ENCODE measurements at regions not wholly inside any gene's neighbourhood (a gene's known extent, or its start where the extent isn't known, plus 50 kb on each side); places are given as distances from the start of the nearest gene placed in this dataset.

DNA sequence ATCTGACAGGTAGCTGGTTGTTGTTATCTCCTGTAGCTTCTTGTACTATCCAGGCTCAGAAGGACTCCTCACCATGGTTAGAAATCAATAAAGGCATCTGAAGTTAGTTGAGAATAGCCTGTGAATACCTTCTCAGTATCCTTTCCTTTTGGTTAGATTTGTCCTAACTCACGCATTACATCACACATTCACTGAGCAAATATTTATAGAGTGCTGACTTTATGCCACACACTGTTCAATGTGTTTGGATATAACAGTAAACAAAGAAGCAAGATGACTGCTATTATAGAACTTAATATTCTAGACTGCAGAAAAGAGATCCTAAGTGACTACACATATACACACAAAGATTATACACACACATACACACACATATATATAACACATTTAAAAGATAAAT is 889.9 kb upstream of the CHAC2 start:
- intact Hi-C loops (cut with micrococcal nuclease): no loop called here

- intact Hi-C loops (cut with micrococcal nuclease): no loop called here
These were observed 893.0 kb upstream of the CHAC2 start for GRCh38 chr2:52874466-52875106.

- intact Hi-C loops (cut with micrococcal nuclease): no loop called here
These were observed 904.8 kb upstream of the CHAC2 start for GRCh38 chr2:52862801-52863200.

DNA sequence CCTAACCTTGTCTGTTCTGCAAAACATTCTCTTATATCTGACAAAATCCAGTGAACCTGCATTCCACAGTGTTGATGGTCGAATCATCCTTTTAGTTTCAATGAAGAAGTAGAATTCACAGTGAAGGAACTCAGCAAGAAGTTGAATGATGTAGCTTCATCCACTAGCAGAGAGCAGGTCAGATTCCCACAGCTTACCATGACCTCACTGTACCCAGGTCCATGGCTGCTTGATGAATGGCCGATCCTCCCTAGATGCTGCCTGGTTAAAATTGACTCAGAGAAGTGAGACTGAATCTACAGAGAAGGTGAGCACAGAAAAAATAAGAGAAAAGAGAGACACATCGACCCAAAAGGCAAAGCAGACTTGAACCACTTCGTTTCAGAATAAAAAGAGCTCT is 906.0 kb upstream of the CHAC2 start:
- intact Hi-C loops (cut with micrococcal nuclease): no loop called here

DNA sequence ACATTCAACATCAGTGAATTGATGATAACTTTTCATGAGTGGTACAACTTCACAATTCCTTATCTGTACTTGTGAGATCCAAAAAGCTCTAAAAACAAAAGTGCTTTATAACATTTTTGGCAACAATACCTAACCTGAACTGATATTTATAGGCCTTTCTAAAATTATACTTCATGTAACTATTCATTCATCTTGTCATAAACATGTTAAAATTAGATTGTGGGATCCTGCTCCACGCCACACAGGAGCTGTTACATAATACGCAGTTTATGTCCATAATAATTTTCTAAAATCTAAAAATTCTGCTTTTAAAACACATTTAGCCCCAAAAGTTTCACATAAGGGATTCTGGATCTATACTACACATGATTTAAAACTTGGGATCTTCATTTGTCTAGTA is 908.5 kb upstream of the CHAC2 start:
- intact Hi-C loops (cut with micrococcal nuclease): no loop called here

DNA sequence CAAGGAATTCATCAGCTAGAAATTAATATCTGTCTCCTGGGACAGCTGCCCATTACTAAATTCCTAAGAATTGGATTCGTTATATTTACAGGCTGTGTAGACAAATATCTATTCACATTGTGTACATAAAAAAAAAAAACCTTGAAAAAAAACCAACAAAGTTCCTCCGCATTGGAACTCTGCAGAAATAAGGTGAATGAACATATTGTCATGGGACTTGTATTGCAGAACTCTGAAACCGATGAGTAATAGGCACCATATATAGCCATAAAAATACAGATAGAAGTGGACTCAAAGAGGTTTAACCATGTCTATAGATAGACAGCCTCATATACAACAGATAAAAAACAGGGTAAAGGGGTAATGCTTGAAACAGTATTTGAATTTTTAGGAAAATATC is 909.9 kb upstream of the CHAC2 start:
- intact Hi-C loops (cut with micrococcal nuclease): no loop called here

- intact Hi-C loops (cut with micrococcal nuclease): no loop called here
These were observed 915.6 kb upstream of the CHAC2 start for GRCh38 chr2:52852006-52852405.

GRCh38 chr2:52844701-52845423 is 922.7 kb upstream of the CHAC2 start:
- intact Hi-C loops (cut with micrococcal nuclease): no loop called here

- intact Hi-C loops (cut with micrococcal nuclease): no loop called here
These were observed 931.7 kb upstream of the CHAC2 start for GRCh38 chr2:52835909-52836308.

DNA sequence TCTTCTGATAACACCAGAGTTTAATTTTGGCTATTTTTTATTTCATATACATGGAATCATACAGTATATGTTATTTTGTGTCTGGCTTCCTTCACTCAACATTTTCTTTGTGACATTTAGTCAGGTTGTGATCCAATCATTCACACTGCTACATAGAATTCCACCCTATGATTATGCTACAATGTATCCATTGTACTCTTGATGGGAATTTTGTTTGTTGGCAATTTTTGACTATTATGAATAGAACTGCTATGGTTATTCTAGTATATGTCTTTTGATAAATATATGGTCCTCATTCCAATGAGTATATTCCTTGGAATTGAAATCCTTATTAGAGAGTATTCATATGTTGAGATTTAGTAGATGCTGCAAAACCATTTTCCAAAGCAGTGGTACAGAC is 936.4 kb upstream of the CHAC2 start:
- intact Hi-C loops (cut with micrococcal nuclease): no loop called here

GRCh38 chr2:52828112-52828511 is 939.5 kb upstream of the CHAC2 start:
- intact Hi-C loops (cut with micrococcal nuclease): no loop called here

DNA sequence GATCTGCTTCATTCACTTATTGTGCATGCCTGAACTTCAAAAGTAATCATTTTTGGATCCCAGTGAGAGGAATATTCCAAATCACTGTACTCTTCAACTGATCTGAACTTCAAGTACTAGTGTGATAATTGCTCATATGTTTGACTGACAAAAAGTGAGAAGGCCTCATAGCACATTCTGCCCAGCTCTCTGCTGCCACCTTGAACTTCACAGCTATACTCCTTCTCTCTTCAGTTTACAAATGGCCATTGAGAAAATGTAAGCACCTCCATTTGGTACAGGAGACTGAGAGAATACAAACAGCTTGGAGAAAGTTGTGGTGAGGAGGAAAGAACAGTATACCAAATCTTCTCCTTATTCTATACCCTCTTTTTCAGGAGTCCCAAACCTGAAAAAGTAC is 946.0 kb upstream of the CHAC2 start:
- intact Hi-C loops (cut with micrococcal nuclease): no loop called here

GRCh38 chr2:52818958-52819357 is 948.6 kb upstream of the CHAC2 start:
- intact Hi-C loops (cut with micrococcal nuclease): no loop called here

GRCh38 chr2:52810460-52810859 is 957.1 kb upstream of the CHAC2 start:
- intact Hi-C loops (cut with micrococcal nuclease): no loop called here

DNA sequence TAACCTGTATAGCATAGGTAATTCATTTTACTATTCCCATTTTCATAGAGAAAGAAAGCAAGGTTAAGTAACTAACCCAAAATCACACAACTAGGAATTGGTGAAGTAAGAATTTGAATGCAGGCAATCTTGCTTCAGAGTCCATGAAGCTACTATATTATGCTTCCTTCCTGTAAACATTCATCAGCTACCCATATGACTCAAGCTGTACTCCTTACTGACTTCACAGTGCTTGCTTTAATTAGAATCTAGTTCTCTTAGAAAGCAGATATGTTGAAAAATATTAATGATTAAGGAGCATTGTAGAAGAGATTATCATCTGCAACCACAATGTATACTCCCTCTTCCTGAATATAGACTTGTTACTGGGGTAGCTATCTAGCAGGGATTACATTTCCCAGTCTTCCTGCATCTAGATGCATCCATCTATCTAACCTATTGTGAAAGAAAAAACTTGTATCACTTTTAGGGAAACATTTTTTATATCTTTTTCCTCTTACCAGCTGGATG is 961.6 kb upstream of the CHAC2 start:
- intact Hi-C loops (cut with micrococcal nuclease): no loop called here

GRCh38 chr2:52794581-52794980 is 973.0 kb upstream of the CHAC2 start:
- intact Hi-C loops (cut with micrococcal nuclease): no loop called here

- intact Hi-C loops (cut with micrococcal nuclease): no loop called here
These were observed 988.2 kb upstream of the CHAC2 start for GRCh38 chr2:52779446-52779845.

GRCh38 chr2:52776571-52776970 is 991.0 kb upstream of the CHAC2 start:
- intact Hi-C loops (cut with micrococcal nuclease): no loop called here

- intact Hi-C loops (cut with micrococcal nuclease): no loop called here
These were observed 991.9 kb upstream of the CHAC2 start for GRCh38 chr2:52775674-52776073.

DNA sequence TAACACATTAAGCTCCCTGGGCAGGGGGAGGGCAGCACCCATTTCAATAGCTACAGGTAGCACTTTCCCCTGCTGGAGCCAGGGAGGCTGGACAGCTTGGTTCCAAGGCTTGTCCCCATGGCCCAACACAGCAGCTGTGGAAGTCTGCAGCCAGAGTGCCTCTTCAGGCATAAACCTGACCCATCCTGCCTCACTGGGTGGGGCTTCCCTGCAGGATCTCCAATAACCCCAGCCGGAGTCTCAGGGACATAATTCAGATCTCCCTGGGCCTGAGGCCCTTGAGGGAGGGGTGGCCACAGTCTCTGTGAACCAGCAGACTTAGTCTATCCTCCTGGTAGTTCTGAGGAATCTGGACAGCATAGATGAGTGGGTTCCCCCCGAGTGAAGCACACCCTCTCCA is 1001.9 kb upstream of the CHAC2 start:
- intact Hi-C loops (cut with micrococcal nuclease): no loop called here

- intact Hi-C loops (cut with micrococcal nuclease): no loop called here
These were observed 1017.8 kb upstream of the CHAC2 start for GRCh38 chr2:52749764-52750163.

DNA sequence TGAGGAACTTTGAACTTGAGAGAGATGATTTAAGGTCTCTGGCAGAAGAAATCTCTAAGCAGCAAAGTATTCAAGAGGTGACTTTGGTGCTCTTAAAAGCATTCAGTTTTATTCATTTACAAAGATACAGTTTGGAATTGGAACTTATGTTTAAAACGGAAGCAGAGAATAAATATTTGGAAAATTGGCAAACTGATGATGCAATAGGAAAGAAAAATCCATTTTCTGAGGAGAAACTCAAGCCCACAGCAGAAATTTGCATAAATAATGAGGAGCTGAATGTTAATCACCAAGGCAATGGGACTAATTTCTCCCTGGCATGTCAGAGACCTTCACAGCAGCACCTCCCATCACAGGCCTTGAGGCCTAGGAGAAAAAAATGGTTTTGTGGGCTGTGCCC is 1022.5 kb upstream of the CHAC2 start:
- intact Hi-C loops (cut with micrococcal nuclease): no loop called here

DNA sequence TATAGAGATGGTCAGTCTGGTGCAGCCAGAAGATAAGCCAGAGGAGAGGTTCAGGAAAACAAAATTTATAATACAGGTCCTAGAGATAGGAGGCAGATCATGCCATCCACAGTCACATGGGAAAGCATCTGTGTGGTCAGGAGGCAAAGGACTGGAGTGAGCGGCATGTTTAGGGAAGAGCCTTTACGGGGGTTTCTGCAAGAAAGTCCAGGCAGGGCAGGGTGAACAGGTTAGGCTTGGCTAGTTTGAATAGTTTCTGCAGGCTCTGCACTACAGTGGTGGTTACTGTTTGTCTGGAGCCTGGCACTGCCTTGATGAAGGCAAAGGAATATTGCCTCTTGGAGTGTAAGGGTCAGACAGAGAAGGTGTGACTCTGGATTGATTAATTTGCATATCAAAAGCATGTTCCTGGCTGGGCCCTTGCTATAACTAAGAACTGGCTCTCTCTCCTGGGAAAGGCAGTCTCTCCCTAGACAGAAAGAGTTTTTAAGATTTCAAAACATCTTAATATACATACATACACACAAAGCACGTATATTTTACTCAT is 1034.7 kb upstream of the CHAC2 start:
- intact Hi-C loops (cut with micrococcal nuclease): no loop called here

Data from T-helper 2 cell treated with Interferon-gamma antibody and Interleukin-4, amounts not matched to agents 100 ng/mL and 5 ng/mL, for 36 hours (primary cell).